ENCODE measurements at regions not wholly inside any gene's neighbourhood (a gene's known extent, or its start where the extent isn't known, plus 50 kb on each side); places are given as distances from the start of the nearest gene placed in this dataset.

DNA sequence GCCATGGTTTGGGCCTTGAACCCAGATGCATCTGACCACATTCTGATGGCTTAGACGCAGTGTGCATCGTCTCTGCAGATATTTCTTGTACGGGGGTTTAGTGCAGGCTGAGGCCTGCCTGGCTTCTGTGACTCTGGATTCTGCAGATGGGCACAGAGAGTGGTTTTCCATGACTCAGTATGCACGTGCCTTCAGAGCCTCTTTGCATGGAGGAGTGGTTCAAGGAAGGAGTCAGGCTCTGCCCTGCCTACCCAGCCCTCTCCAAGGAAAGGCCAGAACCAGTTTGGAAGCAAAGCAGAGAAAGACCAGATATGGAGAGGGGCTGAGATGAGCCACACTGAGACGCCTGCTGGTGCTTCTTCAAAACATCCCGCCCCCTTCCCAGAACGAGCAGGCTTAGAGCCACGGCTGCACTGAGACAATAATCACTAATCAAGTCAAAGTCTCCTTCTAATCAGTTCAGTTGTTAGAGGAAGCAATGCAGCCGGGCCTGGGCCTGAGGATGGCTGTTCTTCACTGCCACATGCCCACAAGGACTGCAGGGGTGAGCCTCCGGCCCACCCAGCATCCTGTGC lies 308.9 kb downstream of the NXPE2 start:
- no peak for DNase-seq
- no peak overlapping the region for H3K4me3 Mint-ChIP-seq
- H3K4me1 Mint-ChIP-seq = no peaks in the 10 kb centered on the region
- no peaks in the 10 kb centered on the region for H3K36me3 Mint-ChIP-seq (ENCODE audit: low read depth)
- H3K27me3 Mint-ChIP-seq = no peaks in the 10 kb centered on the region
- no peak overlapping the region for H3K27ac Mint-ChIP-seq
- no peaks in the 10 kb centered on the region for H3K9me3 Mint-ChIP-seq
- ChIA-PET CTCF (no interaction called here), POLR2A (no interaction called here)

DNA sequence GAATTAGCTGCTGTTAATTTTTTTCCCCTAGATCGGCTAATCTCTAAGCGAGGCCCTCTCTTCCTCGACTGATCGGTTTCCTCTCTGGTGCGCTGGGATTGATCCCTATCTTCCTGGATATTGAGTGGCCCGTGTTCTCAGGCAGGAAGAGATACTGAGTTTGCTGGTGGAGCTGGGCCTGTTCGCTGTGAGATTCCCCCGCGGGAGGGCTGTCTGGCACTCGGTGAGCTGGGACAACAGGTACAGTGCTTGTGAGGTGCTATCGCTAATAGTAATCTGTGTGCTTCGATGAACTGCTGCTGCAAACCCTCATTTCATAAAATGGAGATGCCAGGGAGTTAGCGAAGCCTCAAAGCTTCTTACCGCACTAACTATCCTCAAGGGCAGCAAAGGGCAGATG lies 310.3 kb downstream of the NXPE2 start:
- no peak for DNase-seq
- Mint-ChIP-seq H3K36me3 (ENCODE audit: low read depth) (no peaks in the 10 kb centered on the region), H3K4me3 (no peak overlapping the region), H3K27me3 (no peaks in the 10 kb centered on the region), H3K4me1 (no peaks in the 10 kb centered on the region), H3K9me3 (no peaks in the 10 kb centered on the region), H3K27ac (no peak overlapping the region)
- CTCF ChIA-PET = no interaction called here
- POLR2A ChIA-PET = no interaction called here

DNA sequence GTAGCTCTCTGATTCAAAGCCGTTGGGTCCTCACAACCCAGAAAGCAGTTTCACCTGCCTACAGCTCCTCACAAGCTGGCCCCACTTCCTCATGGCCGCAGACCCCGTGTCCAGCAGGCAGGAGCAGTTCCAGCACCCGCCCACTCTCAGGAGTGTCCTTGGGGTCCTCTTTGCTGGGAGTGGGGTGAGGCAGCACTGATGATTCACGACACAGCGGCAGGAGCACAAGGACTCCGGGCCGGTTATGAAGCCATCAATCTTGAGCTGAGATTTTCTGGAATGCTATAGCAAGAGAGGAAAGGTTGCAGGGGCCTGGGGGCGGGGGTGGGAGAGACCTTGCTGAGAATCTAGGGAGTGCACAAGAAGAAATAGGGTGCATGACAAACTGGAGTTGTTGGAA lies 311.2 kb downstream of the NXPE2 start:
- Mint-ChIP-seq H3K4me1 (no peaks in the 10 kb centered on the region), H3K27me3 (no peaks in the 10 kb centered on the region), H3K4me3 (no peak overlapping the region), H3K27ac (no peak overlapping the region), H3K9me3 (no peaks in the 10 kb centered on the region), H3K36me3 (ENCODE audit: low read depth) (no peaks in the 10 kb centered on the region)
- ChIA-PET POLR2A (no interaction called here), CTCF (no interaction called here)
- DNase-seq = no peak

DNA sequence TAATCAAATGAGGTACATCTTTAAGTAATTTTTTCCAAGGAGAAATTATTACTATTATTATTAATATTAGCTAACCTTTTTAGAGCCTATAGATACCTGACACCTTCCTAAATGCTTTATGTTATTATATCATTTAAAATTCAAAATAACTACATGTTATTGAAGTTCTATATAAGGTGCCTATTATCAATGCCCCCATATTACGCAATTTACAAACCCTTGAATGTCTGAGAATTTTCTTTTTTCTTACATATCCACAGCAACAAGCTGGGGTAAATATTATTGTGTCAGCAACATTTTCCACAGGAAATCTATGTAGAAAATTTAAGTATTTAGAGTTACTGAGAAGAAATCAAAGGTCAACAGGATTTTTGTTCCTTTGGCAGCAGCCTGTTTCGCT lies 327.3 kb downstream of the NXPE2 start:
- no peaks in the 10 kb centered on the region for H3K4me1 Mint-ChIP-seq
- H3K9me3 Mint-ChIP-seq = no peaks in the 10 kb centered on the region
- no peak overlapping the region for H3K27ac Mint-ChIP-seq
- POLR2A ChIA-PET = no interaction called here
- no peak overlapping the region for H3K4me3 Mint-ChIP-seq
- CTCF ChIA-PET = no interaction called here
- H3K27me3 Mint-ChIP-seq = peaks cover 2% of the 10 kb centered on the region
- DNase-seq = no peak
- H3K36me3 Mint-ChIP-seq (ENCODE audit: low read depth) = no peaks in the 10 kb centered on the region

DNA sequence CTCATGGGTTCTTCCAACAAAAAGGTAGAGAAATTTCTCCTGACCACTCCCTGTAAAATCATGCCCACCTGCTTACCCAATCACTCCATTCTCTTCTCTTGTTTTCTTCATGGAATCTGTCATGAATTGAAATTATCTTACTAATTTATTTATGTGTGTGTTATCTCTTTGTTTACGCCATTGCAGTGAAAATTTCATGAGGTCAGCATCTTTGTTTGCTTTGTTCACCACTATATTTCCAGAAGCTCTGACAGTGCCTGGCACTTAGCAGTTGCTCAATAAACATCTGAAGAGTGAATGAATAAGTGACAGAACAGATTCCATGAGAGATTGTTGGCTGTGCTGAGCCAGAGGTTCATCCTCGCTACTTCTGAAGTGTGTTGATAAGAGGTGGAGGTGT lies 329.5 kb downstream of the NXPE2 start:
- ChIA-PET POLR2A (no interaction called here), CTCF (no interaction called here)
- Mint-ChIP-seq H3K4me1 (no peaks in the 10 kb centered on the region), H3K27ac (no peak overlapping the region), H3K4me3 (no peak overlapping the region), H3K27me3 (peaks cover 2% of the 10 kb centered on the region), H3K9me3 (no peaks in the 10 kb centered on the region), H3K36me3 (ENCODE audit: low read depth) (no peaks in the 10 kb centered on the region)
- DNase-seq = no peak

DNA sequence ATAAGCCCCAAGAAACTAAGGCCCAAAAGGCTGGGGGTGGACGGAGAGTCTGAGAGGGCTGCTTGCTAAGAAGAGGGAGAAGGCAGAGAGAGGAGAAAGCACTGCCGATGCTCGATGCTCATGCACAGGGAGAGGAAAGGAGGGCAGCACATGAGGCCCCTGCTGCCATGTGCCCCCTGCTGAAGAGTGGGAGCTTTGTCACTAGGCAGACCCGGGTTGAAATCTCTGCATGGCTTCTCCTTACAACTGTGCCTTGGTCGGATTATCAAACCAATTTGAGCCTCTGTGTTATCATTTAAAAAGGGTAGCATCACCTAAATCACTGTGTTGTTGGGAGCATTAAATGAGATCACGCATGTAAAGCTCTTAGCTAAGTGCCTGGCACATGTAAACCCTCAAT lies 330.5 kb downstream of the NXPE2 start:
- POLR2A ChIA-PET = no interaction called here
- Mint-ChIP-seq H3K4me1 (no peaks in the 10 kb centered on the region), H3K27me3 (peaks cover 2% of the 10 kb centered on the region), H3K27ac (no peak overlapping the region), H3K4me3 (no peak overlapping the region), H3K9me3 (no peaks in the 10 kb centered on the region), H3K36me3 (ENCODE audit: low read depth) (no peaks in the 10 kb centered on the region)
- no peak for DNase-seq
- CTCF ChIA-PET = no interaction called here

DNA sequence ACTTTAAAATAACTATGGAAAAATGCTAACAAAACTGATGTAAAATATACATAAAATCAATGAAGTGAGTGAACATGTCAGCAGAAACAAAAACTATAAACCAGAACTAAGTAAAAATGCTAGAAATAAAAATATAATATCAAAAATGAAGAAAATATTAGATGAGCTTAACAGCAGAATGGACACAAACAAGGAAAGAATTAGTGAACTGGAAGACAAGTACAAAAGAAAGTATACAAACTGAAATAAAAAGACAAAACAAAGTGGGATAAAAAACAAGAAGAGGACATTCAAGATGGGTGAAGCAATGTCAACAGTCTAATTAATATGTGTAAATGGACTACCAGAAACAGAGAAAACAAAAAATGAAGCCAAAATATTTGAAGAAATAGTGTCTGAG lies 339.2 kb downstream of the NXPE2 start:
- Mint-ChIP-seq H3K9me3 (no peaks in the 10 kb centered on the region), H3K4me3 (no peak overlapping the region), H3K27me3 (no peaks in the 10 kb centered on the region), H3K4me1 (no peaks in the 10 kb centered on the region), H3K27ac (no peak overlapping the region), H3K36me3 (ENCODE audit: low read depth) (no peaks in the 10 kb centered on the region)
- POLR2A ChIA-PET = no interaction called here
- DNase-seq = no peak
- CTCF ChIA-PET = no interaction called here

DNA sequence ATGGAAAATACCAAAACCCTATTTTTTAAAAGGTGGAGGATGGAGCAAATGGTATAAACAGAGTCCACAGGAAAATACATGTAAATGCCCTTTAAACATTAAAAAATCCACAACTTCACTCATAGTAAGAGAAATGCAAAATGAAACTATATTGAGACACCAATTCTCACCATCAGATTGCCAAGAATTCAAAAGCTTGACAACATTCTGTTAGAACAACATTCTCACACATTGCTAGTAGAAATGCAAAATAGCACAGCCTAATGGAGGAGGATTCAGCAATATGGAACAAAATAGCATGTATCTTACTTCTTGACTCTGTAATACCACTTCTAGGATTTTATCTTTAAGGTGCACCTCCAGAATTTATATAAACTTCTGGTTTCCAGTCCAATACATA lies 351.8 kb downstream of the NXPE2 start:
- POLR2A ChIA-PET = no interaction called here
- H3K9me3 Mint-ChIP-seq = peaks cover 3% of the 10 kb centered on the region
- no peaks in the 10 kb centered on the region for H3K4me1 Mint-ChIP-seq
- H3K27me3 Mint-ChIP-seq = no peaks in the 10 kb centered on the region
- H3K36me3 Mint-ChIP-seq (ENCODE audit: low read depth) = no peaks in the 10 kb centered on the region
- H3K4me3 Mint-ChIP-seq = no peak overlapping the region
- no peak for DNase-seq
- CTCF ChIA-PET = no interaction called here
- no peak overlapping the region for H3K27ac Mint-ChIP-seq

DNA sequence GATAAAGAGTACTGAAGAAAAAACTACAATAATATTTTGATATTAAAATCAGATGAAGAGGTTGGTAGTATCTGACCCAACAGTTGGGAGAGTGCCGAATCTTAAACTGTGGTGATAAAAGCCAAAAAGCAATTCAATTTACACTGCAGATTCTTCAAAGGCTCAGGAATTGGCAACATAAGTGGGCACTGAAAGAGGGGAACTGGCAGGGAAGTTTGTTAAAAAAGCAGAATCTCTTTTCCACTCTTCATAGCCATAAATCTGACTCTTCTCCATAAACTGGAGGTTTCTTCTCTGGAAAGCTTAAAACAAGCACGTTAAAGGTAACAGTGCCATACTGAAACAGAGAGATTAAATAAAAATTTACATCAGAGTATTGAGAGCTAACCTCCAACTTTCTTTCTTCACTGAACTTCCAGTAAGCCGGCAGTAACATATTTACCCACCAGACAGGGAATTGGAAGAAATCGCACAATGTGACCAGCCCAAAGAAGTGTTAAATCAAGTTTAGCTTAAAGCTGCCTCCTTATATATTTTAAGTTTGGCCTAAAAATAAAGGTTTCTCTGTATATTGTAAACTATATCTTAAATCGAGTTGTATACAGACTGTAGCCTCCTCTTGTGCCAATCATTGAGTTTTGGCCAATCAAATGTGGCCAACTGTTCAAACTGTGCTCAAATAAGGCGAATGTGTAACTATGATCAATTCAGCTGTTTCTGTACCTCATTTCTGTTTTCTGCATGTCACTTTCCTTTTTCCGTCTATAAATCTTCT lies 358.3 kb downstream of the NXPE2 start:
- H3K9me3 Mint-ChIP-seq = no peaks in the 10 kb centered on the region
- CTCF ChIA-PET = no interaction called here
- DNase-seq = no peak
- no peaks in the 10 kb centered on the region for H3K27me3 Mint-ChIP-seq
- H3K4me1 Mint-ChIP-seq = no peaks in the 10 kb centered on the region
- no peak overlapping the region for H3K4me3 Mint-ChIP-seq
- no peak overlapping the region for H3K27ac Mint-ChIP-seq
- POLR2A ChIA-PET = no interaction called here
- H3K36me3 Mint-ChIP-seq (ENCODE audit: low read depth) = no peaks in the 10 kb centered on the region

DNA sequence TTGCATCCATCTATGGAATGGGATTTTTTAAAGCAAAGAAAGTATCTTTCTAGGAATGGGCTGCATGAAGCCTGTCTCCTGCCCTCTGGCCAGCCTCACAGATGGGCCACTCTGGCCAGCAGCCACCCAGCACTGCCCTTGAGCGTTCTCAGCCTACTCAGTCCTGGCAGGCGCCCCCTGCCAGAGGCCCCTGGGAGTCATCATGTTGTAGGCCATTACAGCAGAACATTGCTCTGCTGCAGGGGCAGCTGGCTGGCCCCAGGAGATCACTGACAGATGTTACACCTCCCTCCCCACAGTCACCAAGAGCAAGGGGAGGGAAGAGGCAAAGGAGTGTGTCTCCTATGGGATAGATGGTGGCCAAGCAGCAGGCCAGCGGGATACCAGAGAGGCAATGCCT lies 363.7 kb downstream of the NXPE2 start:
- CTCF ChIA-PET = no interaction called here
- DNase-seq = no peak
- no peak overlapping the region for H3K4me3 Mint-ChIP-seq
- H3K36me3 Mint-ChIP-seq (ENCODE audit: low read depth) = no peaks in the 10 kb centered on the region
- no peaks in the 10 kb centered on the region for H3K27me3 Mint-ChIP-seq
- H3K4me1 Mint-ChIP-seq = no peaks in the 10 kb centered on the region
- POLR2A ChIA-PET = no interaction called here
- H3K9me3 Mint-ChIP-seq = no peaks in the 10 kb centered on the region
- H3K27ac Mint-ChIP-seq = no peak overlapping the region

DNA sequence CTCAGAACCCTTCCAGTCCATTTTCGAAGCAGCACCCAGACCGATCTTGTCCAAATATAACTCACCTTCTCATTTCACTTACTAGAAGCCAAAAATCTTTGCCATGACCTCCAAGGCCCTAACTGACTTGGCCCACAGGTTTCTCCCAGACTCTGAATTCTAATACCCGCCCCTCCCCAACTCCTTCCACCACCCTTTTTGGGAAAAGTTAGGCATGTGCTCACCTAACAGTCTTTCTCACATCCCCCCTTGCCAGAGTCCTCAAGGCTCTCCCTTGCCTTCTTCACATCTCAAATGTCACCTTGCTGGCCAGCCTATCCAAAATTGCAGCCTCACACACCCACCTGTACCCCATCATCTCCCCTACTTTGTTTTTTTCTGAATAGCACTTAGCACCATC lies 369.3 kb downstream of the NXPE2 start:
- no peak overlapping the region for H3K4me3 Mint-ChIP-seq
- no peak for DNase-seq
- H3K9me3 Mint-ChIP-seq = no peaks in the 10 kb centered on the region
- ChIA-PET CTCF (no interaction called here), POLR2A (no interaction called here)
- no peaks in the 10 kb centered on the region for H3K27me3 Mint-ChIP-seq
- no peaks in the 10 kb centered on the region for H3K36me3 Mint-ChIP-seq (ENCODE audit: low read depth)
- H3K27ac Mint-ChIP-seq = no peak overlapping the region
- H3K4me1 Mint-ChIP-seq = no peaks in the 10 kb centered on the region

DNA sequence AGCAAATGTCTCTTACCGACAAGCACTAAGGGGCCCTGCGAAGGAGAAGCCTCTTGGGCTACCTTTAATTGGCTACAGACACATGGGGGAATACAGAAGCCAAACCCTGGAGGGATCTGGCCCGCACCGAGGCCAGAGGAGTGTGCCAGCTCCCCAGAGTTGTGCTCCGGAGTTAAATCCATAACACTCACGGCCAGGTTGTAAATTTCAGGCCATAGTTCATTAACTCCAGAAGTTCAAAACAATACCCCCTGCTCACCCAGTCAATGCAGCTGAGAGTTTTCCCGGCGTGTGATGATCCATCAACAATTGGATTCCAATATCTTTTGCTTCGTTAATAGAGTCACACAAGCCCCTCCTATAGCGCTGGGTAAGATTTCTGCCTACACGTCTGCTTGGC lies 371.5 kb downstream of the NXPE2 start:
- no peaks in the 10 kb centered on the region for H3K4me1 Mint-ChIP-seq

DNA sequence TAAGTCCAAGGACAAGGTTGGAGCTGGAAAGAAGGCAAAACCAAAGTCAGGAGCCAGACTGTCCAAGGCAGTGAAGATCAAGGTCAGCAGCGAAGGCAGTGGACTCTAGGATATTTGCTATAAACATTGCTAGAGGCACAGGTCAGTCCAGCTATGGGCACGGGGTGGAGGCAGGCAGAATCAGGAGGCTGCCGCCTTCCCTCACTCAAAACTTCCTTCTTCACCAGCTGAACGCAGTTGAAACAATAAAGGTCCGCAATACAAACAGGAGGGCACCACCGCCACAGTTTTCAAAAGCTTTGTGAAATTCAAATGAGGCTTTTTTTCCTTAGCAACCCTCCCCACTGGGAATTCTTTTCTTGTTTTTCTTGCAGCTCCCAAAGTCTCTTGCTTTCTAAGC lies 372.4 kb downstream of the NXPE2 start:
- H3K9me3 Mint-ChIP-seq = peaks cover 3% of the 10 kb centered on the region
- DNase-seq = no peak
- CTCF ChIA-PET = no interaction called here
- H3K27ac Mint-ChIP-seq = no peak overlapping the region
- H3K4me1 Mint-ChIP-seq = no peaks in the 10 kb centered on the region
- no peak overlapping the region for H3K4me3 Mint-ChIP-seq
- POLR2A ChIA-PET = no interaction called here
- no peaks in the 10 kb centered on the region for H3K36me3 Mint-ChIP-seq (ENCODE audit: low read depth)
- no peaks in the 10 kb centered on the region for H3K27me3 Mint-ChIP-seq

More for the DNA sequence above, 371.5 kb downstream of the NXPE2 start:
- ChIA-PET POLR2A (no interaction called here), CTCF (interaction anchor here (0.6 kb wide), 1 partner anchor 76 kb away, joined by 3 read pairs; no protein-coding TSS in a partner anchor)
- H3K36me3 Mint-ChIP-seq (ENCODE audit: low read depth) = no peaks in the 10 kb centered on the region
- no peak for DNase-seq
- H3K27me3 Mint-ChIP-seq = no peaks in the 10 kb centered on the region
- peaks cover 3% of the 10 kb centered on the region for H3K9me3 Mint-ChIP-seq
- no peak overlapping the region for H3K27ac Mint-ChIP-seq
- no peak overlapping the region for H3K4me3 Mint-ChIP-seq

DNA sequence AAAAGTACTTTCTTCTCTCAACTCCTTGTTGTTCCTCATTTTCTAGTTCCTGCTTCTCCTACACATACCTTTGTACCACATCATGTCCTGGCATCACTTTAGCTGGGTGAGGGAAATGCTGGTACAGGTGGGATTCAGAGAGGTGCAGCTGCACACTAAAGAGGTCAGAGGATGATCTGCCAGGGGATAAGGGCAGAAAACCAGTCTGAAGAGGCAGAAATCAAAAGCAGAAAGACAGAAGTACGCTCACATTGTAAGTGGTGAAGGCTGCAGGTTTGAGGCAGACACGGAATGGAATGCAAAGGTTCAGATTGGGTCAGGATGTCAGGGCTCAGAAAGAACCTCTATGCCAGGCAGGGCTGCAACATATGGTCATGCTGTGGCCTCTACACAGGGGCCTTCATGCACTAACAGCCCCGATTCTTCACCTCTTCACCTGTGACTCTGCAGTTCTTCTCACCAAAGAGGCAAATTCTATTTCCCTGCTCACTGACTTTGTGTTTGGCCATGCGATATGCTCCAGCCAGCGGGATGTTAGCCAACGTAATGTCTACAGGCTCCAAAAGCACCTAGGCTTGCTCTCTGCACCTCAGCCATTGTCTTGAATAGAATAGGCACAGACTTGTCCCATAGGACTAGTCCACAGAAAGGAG lies 373.7 kb downstream of the NXPE2 start:
- Mint-ChIP-seq H3K9me3 (peaks cover 8% of the 10 kb centered on the region), H3K4me1 (no peaks in the 10 kb centered on the region), H3K4me3 (no peak overlapping the region), H3K27me3 (no peaks in the 10 kb centered on the region), H3K36me3 (ENCODE audit: low read depth) (no peaks in the 10 kb centered on the region), H3K27ac (no peak overlapping the region)
- ChIA-PET CTCF (interaction anchor here (1.4 kb wide), 1 partner anchor 10 kb away, joined by 3 read pairs; no protein-coding TSS in a partner anchor), POLR2A (no interaction called here)
- DNase-seq = no peak
